Tibial nerve (tissue), 4 donors: ENCODE measurements at regions not wholly inside any gene's neighbourhood (a gene's known extent, or its start where the extent isn't known, plus 50 kb on each side); places are given as distances from the start of the nearest gene placed in this dataset.

Source experiments
- DNase-seq, 2 donors: peaks; one replicate each; pipeline ENCODE4 v3.0.0-alpha.2; 2019; ENCODE audit warnings: low spot score in 2 of 2
- H3K27ac ChIP-seq, 4 donors: fragments of 200-600 bp; sonication (generic) in 3 of 4; one replicate each; pipeline ENCODE4 v1.5.1; 2017 to 2019; ENCODE audit warnings: mild to moderate bottlenecking in 1 of 4
- H3K27me3 ChIP-seq, 2 donors: fragments of 200-600 bp; sonication (generic) in 1 of 2; one replicate each; pipeline versions ENCODE4 v1.5.1 to v1.6.0; 2017 to 2019
- H3K36me3 ChIP-seq, 3 donors: fragments of 200-600 bp; sonication (generic); one replicate each; pipeline ENCODE4 v1.5.1; 2018 to 2019
- H3K4me1 ChIP-seq, 4 donors: fragments of 200-600 bp; sonication (generic) in 3 of 4; one replicate each; pipeline ENCODE4 v1.5.1; 2017 to 2019
- H3K4me3 ChIP-seq, 4 donors: fragments of 200-600 bp; sonication (generic) in 3 of 4; one replicate each; pipeline ENCODE4 v1.5.1; 2017 to 2019; ENCODE audit warnings: mild to moderate bottlenecking in 1 of 4, moderate library complexity in 1 of 4
- H3K9me3 ChIP-seq, 4 donors: fragments of 200-600 bp; sonication (generic) in 3 of 4; one replicate each; pipeline ENCODE4 v1.5.1; 2017 to 2019
- CTCF ChIP-seq, 5 experiments: fragments of 200-600 bp in 3 of 5; fragments of 450-650 bp in 2 of 5; sonication (generic) in 3 of 5; IDR thresholded peaks; one replicate each; pipeline ENCODE4 v1.5.1; 2016 to 2019; ENCODE audit warnings: antibody characterized with exemption in 5 of 5, mild to moderate bottlenecking in 3 of 5, moderate library complexity in 2 of 5
- EP300 ChIP-seq, 2 donors: sonication (generic); formaldehyde crosslinking; IDR thresholded peaks; one replicate each; pipeline ENCODE4 v1.6.1; 2017; ENCODE audit warnings: antibody characterized with exemption in 2 of 2, mild to moderate bottlenecking in 1 of 2
- POLR2A ChIP-seq, 2 donors: fragments of 450-650 bp; IDR thresholded peaks; one replicate each; pipeline ENCODE4 v1.6.1; 2017; ENCODE audit warnings: antibody characterized with exemption in 2 of 2, mild to moderate bottlenecking in 2 of 2, moderate library complexity in 2 of 2
- WGBS, 2 donors: methylation state at CpG; one replicate each; pipeline ENCODE4 v1.1.5; 2018; 5-methylcytosine and 5-hydroxymethylcytosine counted together

- 56 to 68% methylated on average over 2 of the region's 2 CpGs for WGBS, 2 donors
- H3K36me3 ChIP-seq: no peaks in the 10 kb centered on the region
- H3K27ac ChIP-seq: no peak overlapping the region
- H3K9me3 ChIP-seq: no peaks in the 10 kb centered on the region
- no peak for DNase-seq
- H3K4me1 ChIP-seq: no peaks in the 10 kb centered on the region
- H3K4me3 ChIP-seq: no peak overlapping the region
- H3K27me3 ChIP-seq: no peaks in the 10 kb centered on the region
- TF ChIP-seq POLR2A (IDR thresholded peaks at IDR 0.05) (no peak), CTCF (IDR thresholded peaks at IDR 0.05) (no peak), EP300 (IDR thresholded peaks at IDR 0.05) (no peak)
Observed at GRCh38 chr17:14488958-14489550, 188.2 kb downstream of the HS3ST3B1 start.

GRCh38 chr17:14487068-14487467 is 186.2 kb downstream of the HS3ST3B1 start:
- TF ChIP-seq POLR2A (IDR thresholded peaks at IDR 0.05) (no peak), EP300 (IDR thresholded peaks at IDR 0.05) (no peak), CTCF (IDR thresholded peaks at IDR 0.05) (no peak)
- no peak for DNase-seq

GRCh38 chr17:14482715-14483114 is 181.8 kb downstream of the HS3ST3B1 start:
- no peaks in the 10 kb centered on the region for H3K36me3 ChIP-seq
- H3K9me3 ChIP-seq: peaks cover 0 to 4% (median 0%) of the 10 kb centered on the region in 4 donors
- TF ChIP-seq POLR2A (IDR thresholded peaks at IDR 0.05) (no peak), EP300 (IDR thresholded peaks at IDR 0.05) (no peak), CTCF (IDR thresholded peaks at IDR 0.05) (no peak)
- H3K27ac ChIP-seq: no peak overlapping the region
- H3K4me1 ChIP-seq: no peaks in the 10 kb centered on the region
- H3K4me3 ChIP-seq: no peak overlapping the region
- WGBS, 2 donors: 81 to 89% methylated on average over 1 of the region's 1 CpG
- H3K27me3 ChIP-seq: no peaks in the 10 kb centered on the region
- DNase-seq: no peak

More at GRCh38 chr17:14487068-14487467, 186.2 kb downstream of the HS3ST3B1 start:
- no peak overlapping the region for H3K4me3 ChIP-seq
- no peak overlapping the region for H3K27ac ChIP-seq
- H3K36me3 ChIP-seq: no peaks in the 10 kb centered on the region
- WGBS, 2 donors: 75% methylated on average over 8 of the region's 8 CpGs
- no peaks in the 10 kb centered on the region for H3K9me3 ChIP-seq
- no peaks in the 10 kb centered on the region for H3K27me3 ChIP-seq
- H3K4me1 ChIP-seq: no peaks in the 10 kb centered on the region

GRCh38 chr17:14481664-14482063 is 180.8 kb downstream of the HS3ST3B1 start:
- no peaks in the 10 kb centered on the region for H3K27me3 ChIP-seq
- H3K27ac ChIP-seq: no peak overlapping the region
- no peak overlapping the region for H3K4me3 ChIP-seq
- DNase-seq: no peak
- no peaks in the 10 kb centered on the region for H3K36me3 ChIP-seq
- no peaks in the 10 kb centered on the region for H3K4me1 ChIP-seq
- peaks cover 0 to 4% (median 0%) of the 10 kb centered on the region in 4 donors for H3K9me3 ChIP-seq
- no peak for TF ChIP-seq POLR2A (IDR thresholded peaks at IDR 0.05)
- no peak for TF ChIP-seq EP300 (IDR thresholded peaks at IDR 0.05)
- TF ChIP-seq CTCF (IDR thresholded peaks at IDR 0.05): no peak
- WGBS, 2 donors: 90 to 91% methylated on average over 1 of the region's 1 CpG

GRCh38 chr17:14474591-14474990 is 173.7 kb downstream of the HS3ST3B1 start:
- Histone ChIP-seq H3K4me1 (peaks cover 0 to 4% (median 0%) of the 10 kb centered on the region in 4 donors), H3K27ac (no peak overlapping the region), H3K36me3 (no peaks in the 10 kb centered on the region), H3K9me3 (no peaks in the 10 kb centered on the region), H3K27me3 (no peaks in the 10 kb centered on the region), H3K4me3 (no peak overlapping the region)
- TF ChIP-seq POLR2A (IDR thresholded peaks at IDR 0.05) (no peak), CTCF (IDR thresholded peaks at IDR 0.05) (no peak), EP300 (IDR thresholded peaks at IDR 0.05) (no peak)
- no peak for DNase-seq
- WGBS, 2 donors: 78 to 87% methylated on average over 4 of the region's 4 CpGs
